GM21367 (cell line): ENCODE measurements at regions not wholly inside any gene's neighbourhood (a gene's known extent, or its start where the extent isn't known, plus 50 kb on each side); places are given as distances from the start of the nearest gene placed in this dataset.
A peak's percentile ranks its signal among the peaks of the same experiment; 100 is the strongest.

Experiments used
- ATAC-seq: cut with Tn5 transposase; IDR thresholded peaks from one replicate; pipeline ENCODE4 v1.9.1; 2021; ENCODE audit not compliant: unreplicated experiment

GRCh38 chr2:217110550-217110949, 250.7 kb upstream of the TNP1 start:
- ATAC-seq, result no peak

GRCh38 chr2:217108575-217109027, 248.7 kb upstream of the TNP1 start:
- ATAC-seq, result no peak

- ATAC-seq, result no peak
Measured at GRCh38 chr2:217108086-217108485, 248.2 kb upstream of the TNP1 start.

- ATAC-seq, result no peak
Measured at GRCh38 chr2:217107480-217107879, 247.6 kb upstream of the TNP1 start.

- no peak for ATAC-seq
Measured at GRCh38 chr2:217106650-217107014, 246.8 kb upstream of the TNP1 start.

- ATAC-seq, result no peak
Measured at GRCh38 chr2:217105733-217106649, 246.1 kb upstream of the TNP1 start.

GRCh38 chr2:217103752-217104545, 244.1 kb upstream of the TNP1 start:
- no peak for ATAC-seq

GRCh38 chr2:217102956-217103355, 243.1 kb upstream of the TNP1 start:
- ATAC-seq, result no peak

- peak; percentile 77 for ATAC-seq
Measured at GRCh38 chr2:217101972-217102371, 242.1 kb upstream of the TNP1 start.

GRCh38 chr2:217099561-217099960, 239.7 kb upstream of the TNP1 start:
- ATAC-seq, result no peak

- ATAC-seq, result no peak
Measured at GRCh38 chr2:217098435-217098834, 238.6 kb upstream of the TNP1 start.

- ATAC-seq, result no peak
Measured at GRCh38 chr2:217097346-217097745, 237.5 kb upstream of the TNP1 start.

GRCh38 chr2:217096474-217097225, 236.8 kb upstream of the TNP1 start:
- ATAC-seq, result no peak

- ATAC-seq, result no peak
Measured at GRCh38 chr2:217095511-217096205, 235.8 kb upstream of the TNP1 start.

- no peak for ATAC-seq
Measured at GRCh38 chr2:217092710-217093379, 233.0 kb upstream of the TNP1 start.

GRCh38 chr2:217091531-217091930, 231.7 kb upstream of the TNP1 start:
- ATAC-seq, result no peak

- no peak for ATAC-seq
Measured at GRCh38 chr2:217090884-217091283, 231.0 kb upstream of the TNP1 start.

GRCh38 chr2:217090024-217090473, 230.2 kb upstream of the TNP1 start:
- peak; percentile 66 for ATAC-seq

GRCh38 chr2:217086718-217087117, 226.9 kb upstream of the TNP1 start:
- no peak for ATAC-seq

GRCh38 chr2:217086038-217086522, 226.2 kb upstream of the TNP1 start:
- peak; percentile 36 for ATAC-seq
